HG03442 (cell line): ENCODE measurements at regions not wholly inside any gene's neighbourhood (a gene's known extent, or its start where the extent isn't known, plus 50 kb on each side); places are given as distances from the start of the nearest gene placed in this dataset.

Experiments used
- ATAC-seq: cut with Tn5 transposase; IDR thresholded peaks from one replicate; pipeline ENCODE4 v1.9.1; 2021; ENCODE audit warnings: mild to moderate bottlenecking, moderate library complexity; ENCODE audit not compliant: unreplicated experiment

DNA sequence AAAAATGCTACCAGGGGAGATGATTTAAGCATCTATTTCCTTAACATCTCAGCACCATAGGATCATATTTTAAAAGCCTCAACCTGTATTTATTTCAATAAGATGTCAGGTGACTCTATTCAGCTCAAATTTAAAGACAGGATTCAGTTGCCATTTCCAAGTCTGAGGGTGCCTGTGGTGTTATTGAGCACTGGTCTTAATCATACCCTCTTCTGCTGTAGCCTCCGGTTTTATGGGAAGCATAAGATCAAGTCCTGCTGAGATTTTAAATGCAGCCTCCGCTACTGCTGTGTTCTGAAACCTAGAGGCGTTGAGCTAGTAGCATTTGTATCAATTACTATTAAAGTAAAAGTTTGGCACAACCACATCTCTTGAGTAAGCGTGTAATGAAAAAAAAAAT is 185.7 kb upstream of the NWD2 start:
- ATAC-seq, result no peak

- ATAC-seq, result no peak
These were observed 178.4 kb upstream of the NWD2 start for GRCh38 chr4:37066159-37066558.

DNA sequence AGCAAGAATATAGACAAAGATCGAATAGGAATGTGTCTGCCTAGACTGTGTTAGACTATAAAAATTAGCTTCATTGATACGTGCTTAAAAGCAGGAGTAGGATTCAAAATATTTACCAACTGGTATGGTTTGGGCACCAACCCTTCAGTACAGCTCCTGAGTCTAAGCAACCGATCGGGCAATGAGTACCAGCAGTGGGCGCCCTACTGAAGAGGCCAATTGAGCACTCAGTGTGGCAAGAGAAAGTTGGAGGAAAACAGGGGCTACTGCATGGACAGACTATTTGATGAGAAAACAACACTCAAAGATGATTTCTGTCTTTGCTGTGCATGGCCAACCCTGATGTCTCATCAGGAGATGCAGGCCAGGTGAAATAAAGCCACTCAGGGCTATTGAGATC is 176.0 kb upstream of the NWD2 start:
- no peak for ATAC-seq

- ATAC-seq, result no peak
These were observed 174.5 kb upstream of the NWD2 start for GRCh38 chr4:37070041-37070440.

DNA sequence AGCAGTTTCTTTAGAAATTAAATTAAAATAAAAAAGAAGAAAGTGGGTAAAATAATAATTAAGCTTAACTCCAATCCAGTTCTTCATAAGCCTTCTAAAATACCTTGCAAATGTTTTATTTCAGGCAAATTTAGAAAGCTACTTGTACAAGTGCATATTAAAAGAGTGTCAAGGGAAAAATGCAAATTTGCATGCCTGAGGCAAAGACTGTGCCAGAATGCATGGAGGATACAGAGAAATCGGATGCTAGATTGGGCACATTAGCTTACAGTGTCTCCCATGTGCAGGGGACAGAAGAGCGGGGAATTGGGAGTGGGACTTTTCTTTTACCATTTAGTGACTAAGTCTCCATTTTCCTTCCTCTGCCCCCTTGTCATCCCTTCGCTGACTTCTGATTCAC is 173.0 kb upstream of the NWD2 start:
- ATAC-seq, result no peak

GRCh38 chr4:37073226-37073840 is 171.2 kb upstream of the NWD2 start:
- ATAC-seq, result no peak

- ATAC-seq, result no peak
These were observed 161.6 kb upstream of the NWD2 start for GRCh38 chr4:37082912-37083311.

GRCh38 chr4:37095925-37096324 is 148.6 kb upstream of the NWD2 start:
- ATAC-seq, result no peak

DNA sequence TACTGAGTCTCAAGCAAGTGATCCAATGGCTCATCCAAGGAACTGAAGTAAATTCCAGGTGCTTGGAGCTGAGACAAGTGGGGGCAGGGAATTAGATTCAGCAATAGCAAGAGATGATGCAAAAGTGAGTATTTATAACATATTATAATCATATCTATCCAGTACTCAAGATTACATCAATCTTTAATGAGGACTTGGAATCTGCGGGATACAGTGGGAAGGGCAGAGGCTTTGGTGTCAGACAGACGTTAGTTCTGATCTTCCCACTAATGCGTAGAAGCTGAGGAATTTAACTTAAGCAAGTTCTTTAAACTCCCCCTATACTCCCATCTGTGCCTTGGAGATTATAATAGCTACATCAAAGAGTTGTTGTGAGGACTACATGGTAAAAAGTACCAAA is 143.4 kb upstream of the NWD2 start:
- ATAC-seq, result no peak

GRCh38 chr4:37101686-37102085 is 142.9 kb upstream of the NWD2 start:
- no peak for ATAC-seq

DNA sequence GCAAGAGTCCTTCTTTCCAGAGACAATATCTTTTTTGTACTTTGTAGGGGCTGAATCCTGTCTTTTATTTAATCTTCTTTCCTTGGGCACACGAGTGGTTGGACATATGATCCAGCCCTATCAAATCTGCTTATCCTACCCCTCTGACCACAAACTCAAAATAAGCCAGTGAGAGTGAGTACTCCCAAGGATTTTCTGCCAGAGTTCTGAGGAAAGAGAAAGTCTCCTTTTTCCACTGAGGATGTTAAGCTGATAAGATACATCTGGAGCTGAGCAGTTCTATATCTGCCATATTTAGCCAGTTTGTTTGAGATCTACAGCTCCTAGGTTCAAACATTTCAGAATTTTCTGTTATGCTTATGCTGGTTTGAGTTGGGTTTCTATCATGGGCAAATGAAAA is 134.8 kb upstream of the NWD2 start:
- no peak for ATAC-seq

DNA sequence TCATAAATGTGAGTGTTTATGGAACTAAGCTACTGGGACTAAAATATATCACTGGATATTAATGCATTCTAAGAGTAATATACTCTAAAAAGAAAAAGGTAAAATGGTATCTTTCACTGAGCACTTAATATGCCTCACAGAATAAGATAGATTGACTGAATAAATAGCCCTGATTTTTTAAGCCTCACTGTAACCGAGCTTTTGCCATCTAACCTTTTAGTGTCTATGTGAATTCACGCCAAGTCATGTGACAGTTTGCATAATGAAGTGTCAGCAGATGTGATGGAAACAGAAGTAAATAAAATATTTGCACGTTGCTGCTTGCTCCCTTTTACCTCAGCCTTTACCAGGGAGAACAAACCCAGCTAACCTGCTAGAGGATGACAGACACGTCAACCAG is 119.7 kb upstream of the NWD2 start:
- ATAC-seq, result no peak

DNA sequence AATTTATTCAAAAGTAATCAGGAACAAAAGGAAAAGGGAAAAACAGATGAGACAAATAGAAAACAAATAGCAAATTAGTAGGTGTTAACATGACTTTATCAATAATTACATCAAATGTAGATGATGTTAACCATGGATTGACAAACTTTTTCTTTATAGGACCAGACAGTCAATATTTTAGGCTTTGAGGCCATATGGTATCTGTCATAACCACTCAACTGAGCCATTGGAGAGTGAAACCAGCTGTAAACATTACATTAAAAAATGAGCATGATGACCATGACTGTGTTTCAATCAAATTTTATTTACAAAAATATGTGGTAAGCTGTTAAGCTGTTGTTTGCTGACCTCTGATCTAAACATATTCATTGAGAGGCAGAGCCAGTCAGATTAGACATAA is 118.5 kb upstream of the NWD2 start:
- no peak for ATAC-seq

GRCh38 chr4:37130465-37130864 is 114.1 kb upstream of the NWD2 start:
- no peak for ATAC-seq

DNA sequence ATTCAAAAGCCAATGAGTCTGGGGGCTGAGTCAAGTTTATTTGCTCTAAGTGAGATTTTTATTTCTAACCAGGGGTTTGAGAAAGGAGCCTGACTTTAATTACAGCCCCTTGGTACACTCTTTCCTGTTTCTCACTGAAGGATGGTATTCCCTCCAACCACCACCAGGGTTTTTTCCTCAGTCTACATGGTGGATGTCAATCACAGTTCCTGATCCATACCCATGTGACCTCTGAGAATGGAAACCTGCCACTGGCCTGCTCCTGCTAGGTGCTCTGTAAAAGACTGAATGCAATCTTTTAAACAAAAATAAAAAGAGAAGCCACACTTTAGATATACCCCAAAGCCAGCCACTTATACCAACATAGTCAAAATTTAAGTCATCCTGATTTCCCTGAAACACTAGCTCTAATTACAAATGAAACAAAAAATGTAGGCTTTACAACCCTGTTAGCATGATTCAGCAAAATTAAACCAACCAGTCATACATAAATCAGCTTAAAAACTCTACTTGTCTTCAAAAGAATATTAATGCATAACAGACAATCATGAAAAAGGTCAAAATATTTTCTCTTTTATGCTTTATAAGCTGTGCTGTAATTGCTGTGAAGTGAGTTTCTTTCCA is 112.1 kb upstream of the NWD2 start:
- no peak for ATAC-seq

- no peak for ATAC-seq
These were observed 111.6 kb upstream of the NWD2 start for GRCh38 chr4:37132975-37133360.

DNA sequence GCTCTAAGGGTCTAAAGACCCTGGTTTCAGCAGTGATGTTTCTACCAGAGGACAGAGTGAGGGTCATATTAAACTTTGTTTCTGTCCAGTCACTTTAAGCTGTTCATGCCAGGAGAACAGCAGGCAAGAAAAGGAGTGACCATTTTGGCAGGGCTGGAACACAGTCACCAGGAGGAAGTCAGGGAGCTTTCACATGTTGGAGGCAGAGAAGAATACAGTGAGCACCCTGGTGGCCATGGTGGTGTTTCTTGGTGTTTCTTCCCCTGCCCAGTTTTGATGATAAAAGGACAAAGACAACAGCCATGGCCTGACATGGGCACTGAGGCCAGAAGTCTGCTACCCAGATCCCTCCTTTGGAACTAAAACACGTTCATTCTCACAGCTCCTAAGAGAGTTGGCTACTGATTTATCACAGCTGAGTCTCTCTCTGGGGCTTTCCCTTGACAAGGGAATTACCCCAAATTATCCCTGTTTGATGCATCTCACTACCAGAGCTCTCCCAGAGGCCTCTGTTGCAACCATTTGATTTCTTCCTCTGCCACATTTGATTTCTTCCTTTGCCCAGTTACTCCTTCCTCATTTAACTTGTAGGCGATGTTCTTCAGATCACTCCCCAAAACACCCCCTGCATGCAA is 106.4 kb upstream of the NWD2 start:
- peak; percentile 69 for ATAC-seq

- ATAC-seq, result no peak
These were observed 105.8 kb upstream of the NWD2 start for GRCh38 chr4:37138789-37139188.

GRCh38 chr4:37139987-37140386 is 104.6 kb upstream of the NWD2 start:
- ATAC-seq, result no peak

GRCh38 chr4:37146260-37146659 is 98.3 kb upstream of the NWD2 start:
- ATAC-seq, result no peak

GRCh38 chr4:37157476-37158167 is 86.9 kb upstream of the NWD2 start:
- no peak for ATAC-seq

GRCh38 chr4:37160653-37161052 is 83.9 kb upstream of the NWD2 start:
- ATAC-seq, result no peak
